ENCODE measurements at regions not wholly inside any gene's neighbourhood (a gene's known extent, or its start where the extent isn't known, plus 50 kb on each side); places are given as distances from the start of the nearest gene placed in this dataset.

DNA sequence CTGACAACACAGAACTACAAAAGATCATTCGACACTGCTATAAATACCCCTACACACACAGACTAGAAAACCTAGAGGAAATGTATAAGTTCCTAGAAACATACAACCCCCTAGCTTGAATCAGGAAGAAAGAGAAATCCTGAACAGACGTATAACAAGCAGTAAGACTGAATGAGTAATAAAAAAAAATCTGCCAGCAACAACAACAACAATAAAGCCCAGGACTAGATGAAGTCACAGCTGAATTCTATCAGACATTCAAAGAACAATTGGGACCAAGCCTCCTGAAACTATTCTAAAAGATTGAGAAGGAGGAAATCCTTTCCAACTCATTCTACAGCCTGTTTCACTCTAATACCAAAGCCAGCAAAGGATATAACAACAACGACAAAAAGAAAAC, 68.2 kb upstream of the SLIT3 start:
- H3K27ac Mint-ChIP-seq (ENCODE audit: unreplicated experiment): no peak overlapping the region
- H3K36me3 Mint-ChIP-seq (ENCODE audit: low read depth): no peaks in the 10 kb centered on the region
- TF ChIP-seq, protein P1, sequence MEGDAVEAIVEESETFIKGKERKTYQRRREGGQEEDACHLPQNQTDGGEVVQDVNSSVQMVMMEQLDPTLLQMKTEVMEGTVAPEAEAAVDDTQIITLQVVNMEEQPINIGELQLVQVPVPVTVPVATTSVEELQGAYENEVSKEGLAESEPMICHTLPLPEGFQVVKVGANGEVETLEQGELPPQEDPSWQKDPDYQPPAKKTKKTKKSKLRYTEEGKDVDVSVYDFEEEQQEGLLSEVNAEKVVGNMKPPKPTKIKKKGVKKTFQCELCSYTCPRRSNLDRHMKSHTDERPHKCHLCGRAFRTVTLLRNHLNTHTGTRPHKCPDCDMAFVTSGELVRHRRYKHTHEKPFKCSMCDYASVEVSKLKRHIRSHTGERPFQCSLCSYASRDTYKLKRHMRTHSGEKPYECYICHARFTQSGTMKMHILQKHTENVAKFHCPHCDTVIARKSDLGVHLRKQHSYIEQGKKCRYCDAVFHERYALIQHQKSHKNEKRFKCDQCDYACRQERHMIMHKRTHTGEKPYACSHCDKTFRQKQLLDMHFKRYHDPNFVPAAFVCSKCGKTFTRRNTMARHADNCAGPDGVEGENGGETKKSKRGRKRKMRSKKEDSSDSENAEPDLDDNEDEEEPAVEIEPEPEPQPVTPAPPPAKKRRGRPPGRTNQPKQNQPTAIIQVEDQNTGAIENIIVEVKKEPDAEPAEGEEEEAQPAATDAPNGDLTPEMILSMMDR (IDR thresholded peaks at IDR 0.05): no peak
- no peak for DNase-seq (ENCODE audit: low spot score)
- H3K4me3 Mint-ChIP-seq (ENCODE audit: unreplicated experiment): no peak overlapping the region
- peaks cover 17% of the 10 kb centered on the region for H3K27me3 Mint-ChIP-seq (ENCODE audit: low read depth)
- H3K9me3 Mint-ChIP-seq (ENCODE audit: low read depth): peaks cover 24% of the 10 kb centered on the region
- no peaks in the 10 kb centered on the region for H3K4me1 Mint-ChIP-seq (ENCODE audit: low read depth)

DNA sequence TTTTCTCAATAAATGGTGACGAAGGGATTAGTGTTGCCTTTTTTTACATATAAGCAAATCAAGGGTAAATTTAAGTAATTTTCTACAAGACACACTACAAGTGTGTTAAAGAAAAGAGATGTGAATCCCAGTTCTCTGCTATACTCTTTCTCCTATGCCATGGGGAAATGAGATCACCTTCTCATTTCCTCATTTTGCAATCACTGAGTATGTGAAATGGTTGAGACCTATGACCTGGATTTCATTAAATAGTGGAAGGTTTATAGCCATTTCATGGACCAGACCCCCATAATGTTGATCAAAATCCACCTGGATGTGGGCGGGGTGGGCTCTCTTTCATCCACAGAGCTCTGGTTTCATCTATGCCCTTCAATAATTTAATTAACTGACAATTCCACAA, 66.9 kb upstream of the SLIT3 start:
- Mint-ChIP-seq H3K4me3 (ENCODE audit: unreplicated experiment) (no peak overlapping the region), H3K27ac (ENCODE audit: unreplicated experiment) (no peak overlapping the region), H3K36me3 (ENCODE audit: low read depth) (no peaks in the 10 kb centered on the region), H3K4me1 (ENCODE audit: low read depth) (no peaks in the 10 kb centered on the region), H3K27me3 (ENCODE audit: low read depth) (peaks cover 13% of the 10 kb centered on the region), H3K9me3 (ENCODE audit: low read depth) (peaks cover 24% of the 10 kb centered on the region)
- no peak for DNase-seq (ENCODE audit: low spot score)
- TF ChIP-seq, protein P1 (IDR thresholded peaks at IDR 0.05): no peak

DNA sequence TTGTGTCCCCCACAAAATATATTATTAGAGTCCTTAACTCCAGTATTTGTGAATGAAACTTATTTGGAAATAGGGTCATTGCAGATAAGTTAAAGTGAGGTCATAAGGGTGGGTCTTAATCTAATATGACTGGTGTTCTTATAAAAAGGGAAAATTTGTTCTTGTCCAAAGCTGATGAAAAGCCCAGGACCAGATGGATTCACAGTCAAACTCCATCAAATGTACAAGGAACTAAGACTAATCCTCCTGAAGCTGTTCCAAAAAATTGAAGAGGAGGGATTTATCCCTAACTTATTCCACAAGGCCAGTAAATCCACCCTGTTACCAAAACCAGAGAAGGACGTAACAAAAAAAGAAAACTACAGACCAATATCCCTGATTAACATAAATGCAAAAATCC, 56.4 kb upstream of the SLIT3 start:
- no peak for DNase-seq (ENCODE audit: low spot score)
- H3K4me1 Mint-ChIP-seq (ENCODE audit: low read depth): peaks cover 14% of the 10 kb centered on the region
- no peaks in the 10 kb centered on the region for H3K9me3 Mint-ChIP-seq (ENCODE audit: low read depth)
- no peak overlapping the region for H3K27ac Mint-ChIP-seq (ENCODE audit: unreplicated experiment)
- H3K4me3 Mint-ChIP-seq (ENCODE audit: unreplicated experiment): no peak overlapping the region
- H3K36me3 Mint-ChIP-seq (ENCODE audit: low read depth): peaks cover 4% of the 10 kb centered on the region
- TF ChIP-seq, protein P1 (IDR thresholded peaks at IDR 0.05): no peak
- H3K27me3 Mint-ChIP-seq (ENCODE audit: low read depth): peaks cover 7% of the 10 kb centered on the region

DNA sequence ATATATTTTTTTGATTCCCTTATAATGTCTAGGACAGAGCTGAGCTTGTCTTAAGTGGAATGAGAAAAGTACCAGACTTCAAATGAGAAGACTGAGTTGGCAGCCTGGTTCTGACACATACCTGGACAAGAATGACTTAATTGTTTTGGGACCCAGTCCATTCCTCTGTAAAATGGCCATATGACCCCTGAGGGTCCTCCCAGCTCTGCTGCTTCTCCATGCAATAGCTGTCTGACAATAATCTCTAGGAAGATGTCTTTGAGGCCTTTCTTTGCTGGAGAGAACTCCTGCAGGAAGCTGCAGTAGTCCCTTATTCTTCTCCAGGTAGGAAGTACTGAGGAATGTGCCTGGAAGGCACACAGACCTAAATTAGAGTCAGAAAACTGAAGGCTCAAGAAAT, 55.9 kb upstream of the SLIT3 start:
- no peak for DNase-seq (ENCODE audit: low spot score)
- H3K36me3 Mint-ChIP-seq (ENCODE audit: low read depth): peaks cover 4% of the 10 kb centered on the region
- H3K27me3 Mint-ChIP-seq (ENCODE audit: low read depth): peaks cover 4% of the 10 kb centered on the region
- H3K4me3 Mint-ChIP-seq (ENCODE audit: unreplicated experiment): no peak overlapping the region
- no peaks in the 10 kb centered on the region for H3K9me3 Mint-ChIP-seq (ENCODE audit: low read depth)
- H3K4me1 Mint-ChIP-seq (ENCODE audit: low read depth): peaks cover 16% of the 10 kb centered on the region
- TF ChIP-seq, protein P1 (IDR thresholded peaks at IDR 0.05): no peak
- no peak overlapping the region for H3K27ac Mint-ChIP-seq (ENCODE audit: unreplicated experiment)

DNA sequence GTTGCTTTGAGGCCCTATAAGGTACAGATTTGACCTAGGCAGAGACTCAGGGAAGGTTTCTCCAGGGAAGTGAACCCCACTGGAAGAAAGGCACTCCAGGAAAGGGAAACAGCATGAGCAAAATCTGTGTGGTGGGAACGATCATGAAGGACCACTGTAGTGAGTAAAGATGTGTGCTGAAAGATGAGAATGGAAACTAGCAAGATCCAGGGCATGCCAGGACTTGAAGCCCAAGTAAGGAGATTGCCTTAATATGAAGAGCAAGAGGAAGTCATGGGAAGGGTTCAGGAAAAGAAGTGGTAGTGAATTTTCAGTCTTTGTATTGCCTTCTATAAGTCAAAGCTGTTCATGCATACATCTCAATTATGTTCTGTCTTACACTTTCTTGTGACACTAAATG, 55.2 kb upstream of the SLIT3 start:
- peaks cover 4% of the 10 kb centered on the region for H3K27me3 Mint-ChIP-seq (ENCODE audit: low read depth)
- no peak overlapping the region for H3K4me3 Mint-ChIP-seq (ENCODE audit: unreplicated experiment)
- no peaks in the 10 kb centered on the region for H3K9me3 Mint-ChIP-seq (ENCODE audit: low read depth)
- peaks cover 4% of the 10 kb centered on the region for H3K36me3 Mint-ChIP-seq (ENCODE audit: low read depth)
- no peak for DNase-seq (ENCODE audit: low spot score)
- TF ChIP-seq, protein P1 (IDR thresholded peaks at IDR 0.05): no peak
- H3K27ac Mint-ChIP-seq (ENCODE audit: unreplicated experiment): no peak overlapping the region
- peaks cover 22% of the 10 kb centered on the region for H3K4me1 Mint-ChIP-seq (ENCODE audit: low read depth)
